Progenitor cell of endocrine pancreas (in vitro differentiated cells): ENCODE measurements at regions not wholly inside any gene's neighbourhood (a gene's known extent, or its start where the extent isn't known, plus 50 kb on each side); places are given as distances from the start of the nearest gene placed in this dataset.

ENCODE experiments used
- DNase-seq: peaks from one replicate; pipeline ENCODE4 v3.0.0; 2021; ENCODE audit warnings: low spot score; ENCODE audit not compliant: unreplicated experiment
- H3K27ac Mint-ChIP-seq: 2 replicates; pipeline ENCODE4 v1.8.0; 2021; ENCODE audit warnings: mild to moderate bottlenecking, moderate library complexity, mixed read lengths
- H3K27me3 Mint-ChIP-seq: 2 replicates; pipeline ENCODE4 v1.8.0; 2021; ENCODE audit warnings: mixed read lengths
- H3K36me3 Mint-ChIP-seq: 2 replicates; pipeline ENCODE4 v1.8.0; 2022; ENCODE audit warnings: mixed read lengths; ENCODE audit not compliant: insufficient read depth
- H3K4me1 Mint-ChIP-seq: 2 replicates; pipeline ENCODE4 v1.8.0; 2021; ENCODE audit warnings: low read depth, mixed read lengths
- H3K4me3 Mint-ChIP-seq: 2 replicates; pipeline ENCODE4 v1.8.0; 2021; ENCODE audit warnings: low read depth, mild to moderate bottlenecking, moderate library complexity, mixed read lengths
- H3K9me3 Mint-ChIP-seq: 2 replicates; pipeline ENCODE4 v1.8.0; 2021; ENCODE audit warnings: low read depth, mixed read lengths
- CTCF ChIP-seq: fragments of 200-600 bp; sonication (generic); IDR thresholded peaks from one replicate; pipeline ENCODE4 v1.5.0; 2021; ENCODE audit warnings: antibody characterized with exemption, mild to moderate bottlenecking; ENCODE audit not compliant: unreplicated experiment

GRCh38 chr12:107229827-107230226, 136.5 kb upstream of the CRY1 start:
- DNase-seq = no peak
- no peak overlapping the region for H3K27ac Mint-ChIP-seq
- no peak overlapping the region for H3K4me3 Mint-ChIP-seq
- H3K27me3 Mint-ChIP-seq = peaks cover 9% of the 10 kb centered on the region
- no peaks in the 10 kb centered on the region for H3K4me1 Mint-ChIP-seq
- H3K36me3 Mint-ChIP-seq = no peaks in the 10 kb centered on the region
- no peaks in the 10 kb centered on the region for H3K9me3 Mint-ChIP-seq
- TF ChIP-seq CTCF = no peak

GRCh38 chr12:107231303-107231702, 138.0 kb upstream of the CRY1 start:
- Mint-ChIP-seq H3K4me3 (no peak overlapping the region), H3K27me3 (peaks cover 18% of the 10 kb centered on the region), H3K27ac (no peak overlapping the region), H3K9me3 (no peaks in the 10 kb centered on the region), H3K36me3 (no peaks in the 10 kb centered on the region), H3K4me1 (no peaks in the 10 kb centered on the region)
- DNase-seq = no peak
- no peak for TF ChIP-seq CTCF

GRCh38 chr12:107233551-107233950, 140.2 kb upstream of the CRY1 start:
- peaks cover 27% of the 10 kb centered on the region for H3K27me3 Mint-ChIP-seq
- H3K4me3 Mint-ChIP-seq = no peak overlapping the region
- no peak overlapping the region for H3K27ac Mint-ChIP-seq
- H3K9me3 Mint-ChIP-seq = no peaks in the 10 kb centered on the region
- TF ChIP-seq CTCF = no peak
- H3K4me1 Mint-ChIP-seq = peaks cover 3% of the 10 kb centered on the region
- DNase-seq = no peak
- H3K36me3 Mint-ChIP-seq = no peaks in the 10 kb centered on the region

GRCh38 chr12:107235600-107235999, 142.3 kb upstream of the CRY1 start:
- no peak for DNase-seq
- Mint-ChIP-seq H3K27ac (no peak overlapping the region), H3K9me3 (no peaks in the 10 kb centered on the region), H3K4me3 (no peak overlapping the region), H3K27me3 (peaks cover 28% of the 10 kb centered on the region), H3K36me3 (no peaks in the 10 kb centered on the region), H3K4me1 (peaks cover 3% of the 10 kb centered on the region)
- no peak for TF ChIP-seq CTCF

GRCh38 chr12:107236824-107237511, 143.6 kb upstream of the CRY1 start:
- Mint-ChIP-seq H3K27me3 (peaks cover 28% of the 10 kb centered on the region), H3K27ac (no peak overlapping the region), H3K9me3 (no peaks in the 10 kb centered on the region), H3K36me3 (no peaks in the 10 kb centered on the region), H3K4me1 (peaks cover 3% of the 10 kb centered on the region), H3K4me3 (no peak overlapping the region)
- DNase-seq = no peak
- no peak for TF ChIP-seq CTCF
